CD4-positive, alpha-beta T cell treated with Interleukin-21 for 1 hour (primary cell): ENCODE measurements at regions not wholly inside any gene's neighbourhood (a gene's known extent, or its start where the extent isn't known, plus 50 kb on each side); places are given as distances from the start of the nearest gene placed in this dataset.
"Not testable (repeated sequence)": the region's sequence is repeated elsewhere in the genome, so short reads cannot be mapped to it uniquely, and the experiment has no call there.

Experiments
- DNase-seq: peaks from one replicate; pipeline ENCODE4 v3.0.0-alpha.2; 2020

GRCh38 chr6:130558131-130558530 lies 192.3 kb downstream of the TMEM200A start:
- DNase-seq: no peak

GRCh38 chr6:130559166-130559565 lies 193.3 kb downstream of the TMEM200A start:
- DNase-seq: no peak

GRCh38 chr6:130560231-130560630 lies 194.4 kb downstream of the TMEM200A start:
- no peak for DNase-seq

- not testable (repeated sequence) for DNase-seq
Measured at GRCh38 chr6:130561159-130561558, 195.3 kb downstream of the TMEM200A start.

- no peak for DNase-seq
Measured at GRCh38 chr6:130565696-130566095, 199.9 kb downstream of the TMEM200A start.

- DNase-seq: no peak
Measured at GRCh38 chr6:130574146-130574545, 208.3 kb downstream of the TMEM200A start.

GRCh38 chr6:130575557-130575956 lies 209.7 kb downstream of the TMEM200A start:
- DNase-seq: no peak

- DNase-seq: peak; percentile 72
Measured at GRCh38 chr6:130575971-130576370, 210.2 kb downstream of the TMEM200A start.

- DNase-seq: peak; percentile 37
Measured at GRCh38 chr6:130577178-130577919, 211.5 kb downstream of the TMEM200A start.

GRCh38 chr6:130578713-130579112 lies 212.9 kb downstream of the TMEM200A start:
- no peak for DNase-seq

GRCh38 chr6:130583268-130583667 lies 217.5 kb downstream of the TMEM200A start:
- no peak for DNase-seq

GRCh38 chr6:130585587-130585986 lies 219.8 kb downstream of the TMEM200A start:
- no peak for DNase-seq

GRCh38 chr6:130587778-130588520 lies 222.1 kb downstream of the TMEM200A start:
- DNase-seq: no peak

GRCh38 chr6:130593200-130593599 lies 227.4 kb downstream of the TMEM200A start:
- no peak for DNase-seq

- DNase-seq: no peak
Measured at GRCh38 chr6:130593948-130594347, 228.1 kb downstream of the TMEM200A start.

GRCh38 chr6:130598021-130598989 lies 228.9 kb upstream of the SMLR1 start:
- no peak for DNase-seq

GRCh38 chr6:130600880-130601341 lies 226.3 kb upstream of the SMLR1 start:
- no peak for DNase-seq

GRCh38 chr6:130602151-130602770 lies 224.9 kb upstream of the SMLR1 start:
- DNase-seq: no peak

- no peak for DNase-seq
Measured at GRCh38 chr6:130603391-130603790, 223.8 kb upstream of the SMLR1 start.

GRCh38 chr6:130604841-130605399 lies 222.3 kb upstream of the SMLR1 start:
- DNase-seq: no peak

GRCh38 chr6:130610303-130610702 lies 216.9 kb upstream of the SMLR1 start:
- no peak for DNase-seq

- no peak for DNase-seq
Measured at GRCh38 chr6:130611366-130611765, 215.8 kb upstream of the SMLR1 start.
